HepG2 (cell line): ENCODE measurements at regions not wholly inside any gene's neighbourhood (a gene's known extent, or its start where the extent isn't known, plus 50 kb on each side); places are given as distances from the start of the nearest gene placed in this dataset.

Experiments
- ATAC-seq: fragments of 200-7000 bp; cut with Tn5 transposase; 3 replicates; pipeline ENCODE4 v1.9.1; 2020; ENCODE audit warnings: mild to moderate bottlenecking, moderate library complexity
- BruUV-seq: library from RNA; stranded (reverse); fragments of 400-500 nt; replicated peaks from 2 replicates; lab custom pipeline; 2021; lab: Mats Ljungman, UMichigan
- CTCF ChIA-PET: fragments of 300-600 bp; formaldehyde crosslinking; extraction: SDS; loops from one replicate; lab custom pipeline; 2021; ENCODE audit warnings: low total read pairs, inconsistent platforms, low intra/inter-chr PET ratio; lab: Yijun Ruan, JAX
- POLR2A ChIA-PET: fragments of 350-600 bp; sonication (Branson Sonifier 250); formaldehyde crosslinking; loops from one replicate; lab custom pipeline; 2020; ENCODE audit warnings: antibody characterized with exemption, inconsistent platforms; lab: Yijun Ruan, JAX
- DNase-seq: peaks from one replicate; pipeline ENCODE4 v3.0.0-alpha.2; 2015; ENCODE audit warnings: low spot score
- FAIRE-seq: peaks from 3 replicates; lab custom pipeline; 2011; peaks lifted over from hg19 to GRCh38; lab: Jason Lieb, UNC
- H2AFZ ChIP-seq: one replicate; pipeline ENCODE4 v1.6.1; 2011; ENCODE audit warnings: low read length, inconsistent platforms
- H3K27ac ChIP-seq: fragments of 300-600 bp; 3 replicates; pipeline ENCODE4 v1.8.0; 2011; ENCODE audit warnings: mixed run types, mild to moderate bottlenecking, mixed read lengths, low read length, inconsistent platforms; ENCODE audit not compliant: insufficient read depth; ENCODE audit errors: extremely low read length
- H3K27me3 ChIP-seq, 2 experiments: fragments of 200-600 bp in 1 of 2; 2 replicates in 1 of 2; 3 replicates in 1 of 2; pipeline versions ENCODE4 v1.6.0 to v1.8.0; 2011; ENCODE audit warnings: low read length in 2 of 2, mild to moderate bottlenecking in 2 of 2, moderate library complexity in 2 of 2, inconsistent platforms in 1 of 2; ENCODE audit not compliant: insufficient read depth in 2 of 2, control insufficient read depth in 1 of 2
- H3K36me3 ChIP-seq, 2 experiments: fragments of 200-600 bp in 1 of 2; replicated peaks in 1 of 2; 2 replicates in 1 of 2; 3 replicates in 1 of 2; pipeline versions ENCODE4 v1.5.1 to v1.8.0; 2011; ENCODE audit warnings: low read length in 2 of 2, inconsistent platforms in 1 of 2; ENCODE audit not compliant: insufficient read depth in 2 of 2, control insufficient read depth in 1 of 2
- H3K4me1 ChIP-seq: 2 replicates; pipeline ENCODE4 v1.5.1; 2012; ENCODE audit warnings: low read length, inconsistent platforms; ENCODE audit not compliant: insufficient read depth
- H3K4me2 ChIP-seq: 2 replicates; pipeline ENCODE4 v1.6.0; 2011; ENCODE audit warnings: low read depth, low read length, inconsistent platforms
- H3K4me3 ChIP-seq, 3 experiments: fragments of 200-600 bp in 1 of 3; sonication (generic), shearing (Covaris generic) in 1 of 3; replicated peaks in 1 of 3; 2 replicates each; pipeline ENCODE4 v1.5.1; 2011 to 2016; ENCODE audit warnings: low read length in 3 of 3, inconsistent platforms in 2 of 3, low read depth in 2 of 3, mild to moderate bottlenecking in 2 of 3, control low read depth in 1 of 3, mixed read lengths in 1 of 3; ENCODE audit not compliant: insufficient read depth in 1 of 3
- H3K79me2 ChIP-seq: one replicate; pipeline ENCODE4 v1.6.1; 2011; ENCODE audit warnings: low read length, inconsistent platforms; ENCODE audit not compliant: insufficient read depth
- H3K9ac ChIP-seq: 2 replicates; pipeline ENCODE4 v1.6.0; 2011; ENCODE audit warnings: mild to moderate bottlenecking, low read depth, low read length, inconsistent platforms; ENCODE audit not compliant: insufficient read depth
- H3K9me3 ChIP-seq: 2 replicates; pipeline ENCODE4 v1.5.1; 2012; ENCODE audit warnings: mild to moderate bottlenecking, low read length
- H4K20me1 ChIP-seq: 2 replicates; pipeline ENCODE4 v1.6.0; 2011; ENCODE audit warnings: inconsistent platforms, mild to moderate bottlenecking, low read length, moderate library complexity; ENCODE audit not compliant: insufficient read depth
- ETV5 ChIP-seq: IDR thresholded peaks from 2 replicates; pipeline ENCODE4 v1.6.1; 2018; ENCODE audit warnings: missing biosample characterization, missing genetic modification reagents, inconsistent platforms, borderline replicate concordance
- ISL2 ChIP-seq: sonication (generic); formaldehyde crosslinking; IDR thresholded peaks from 2 replicates; pipeline ENCODE4 v1.5.0; 2020; ENCODE audit warnings: missing genetic modification reagents
- PTBP1 ChIP-seq: fragments of 200-400 bp; formaldehyde crosslinking; IDR thresholded peaks from 2 replicates; pipeline ENCODE4 v1.6.1; 2018; ENCODE audit warnings: low read length, low read depth; ENCODE audit not compliant: poor library complexity, severe bottlenecking
- ZEB1 ChIP-seq: IDR thresholded peaks from 2 replicates; pipeline ENCODE4 v1.6.1; 2012; ENCODE audit warnings: mild to moderate bottlenecking, low read depth, inconsistent platforms; ENCODE audit not compliant: insufficient replicate concordance
- ZHX2 ChIP-seq, 2 experiments: sonication (generic) in 1 of 2; formaldehyde crosslinking in 1 of 2; IDR thresholded peaks; 2 replicates each; pipeline versions ENCODE4 v1.6.1 to v1.9.0; 2014 to 2022; ENCODE audit warnings: antibody characterized with exemption in 1 of 2, borderline replicate concordance in 1 of 2, inconsistent platforms in 1 of 2, low read depth in 1 of 2, missing genetic modification reagents in 1 of 2
- WGBS: methylation state at CpG from one replicate; pipeline ENCODE4 v1.1.6; 2017; ENCODE audit warnings: low lambda C conversion rate; 5-methylcytosine and 5-hydroxymethylcytosine counted together
- in situ Hi-C: cut with HindIII; loops from 2 replicates; pipeline ENCODE4 v1.10.0; 2017; ENCODE audit warnings: low pct_unique_long_range_greater_than_20kb; ENCODE audit not compliant: extremely low pct_ligation_motif_present
- intact Hi-C: fragments of 100-400 bp; cut with micrococcal nuclease; formaldehyde crosslinking; loops from one replicate; pipeline ENCODE4 v1.10.0; 2022; ENCODE audit not compliant: unreplicated experiment
- TF ChIP-seq, protein P1 (sequence below): sonication (generic); formaldehyde crosslinking; IDR thresholded peaks from 2 replicates; pipeline ENCODE4 v1.4.0; 2020; ENCODE audit warnings: missing genetic modification reagents, mild to moderate bottlenecking, borderline replicate concordance
- TF ChIP-seq, protein P2 (sequence below): sonication (generic); formaldehyde crosslinking; IDR thresholded peaks from 2 replicates; pipeline ENCODE4 v1.4.0; 2020; ENCODE audit warnings: missing genetic modification reagents, borderline replicate concordance

DNA sequence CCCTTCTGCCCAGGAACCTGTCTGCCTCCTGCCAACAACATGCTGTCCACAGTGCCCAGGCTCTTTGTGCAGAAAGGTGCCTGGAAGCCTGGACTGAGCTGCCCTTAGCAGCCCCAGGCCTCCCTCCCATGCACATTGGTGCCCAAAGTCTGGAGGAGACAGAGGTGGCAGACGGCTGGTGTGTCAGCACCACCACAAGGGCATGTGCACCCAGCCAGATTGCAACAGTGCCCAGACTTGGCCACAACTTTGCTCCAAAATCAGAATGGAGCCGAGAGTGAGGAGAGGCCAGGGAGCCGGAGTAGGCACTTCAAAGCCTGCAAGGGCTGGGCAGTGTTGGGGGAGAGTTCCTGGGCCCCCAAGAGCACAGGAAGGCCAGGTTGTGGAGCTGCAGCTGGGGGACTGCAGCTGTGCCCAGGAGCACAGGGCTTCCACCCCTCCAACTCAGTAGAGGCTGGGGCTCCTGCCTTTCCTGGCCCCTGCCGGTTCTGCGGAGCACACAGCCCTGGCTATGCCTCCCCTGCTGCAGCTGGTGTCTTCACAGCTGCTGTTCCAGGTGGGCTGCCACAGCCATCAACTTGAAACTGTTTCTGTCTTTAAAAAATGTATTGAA lies 1255.8 kb downstream of the SLITRK5 start:
- in situ Hi-C loops: no loop called here
- intact Hi-C loops: no loop called here

More for the DNA sequence above, 1255.8 kb downstream of the SLITRK5 start:
- CTCF ChIA-PET: no interaction called here
- no peak overlapping the region for H2AFZ ChIP-seq
- no peak overlapping the region for H3K4me3 ChIP-seq
- ATAC-seq (no peak), FAIRE-seq (no peak), DNase-seq (no peak)
- H3K4me1 ChIP-seq: no peaks in the 10 kb centered on the region
- H3K9ac ChIP-seq: no peak overlapping the region
- no peaks in the 10 kb centered on the region for H3K79me2 ChIP-seq
- POLR2A ChIA-PET: no interaction called here
- no peaks in the 10 kb centered on the region for H4K20me1 ChIP-seq
- H3K9me3 ChIP-seq: no peaks in the 10 kb centered on the region
- TF ChIP-seq PTBP1 (no peak), ZHX2 (IDR thresholded peaks at IDR 0.05; ENCODE audit: low read depth) (no peak), ZHX2 (CRISPR knock-in tag; IDR thresholded peaks at IDR 0.05; ENCODE audit: borderline replicate concordance) (no peak), ZEB1 (no peak), ISL2 (CRISPR knock-in tag) (no peak), ETV5 (CRISPR knock-in tag) (no peak)
- TF ChIP-seq, protein P1, sequence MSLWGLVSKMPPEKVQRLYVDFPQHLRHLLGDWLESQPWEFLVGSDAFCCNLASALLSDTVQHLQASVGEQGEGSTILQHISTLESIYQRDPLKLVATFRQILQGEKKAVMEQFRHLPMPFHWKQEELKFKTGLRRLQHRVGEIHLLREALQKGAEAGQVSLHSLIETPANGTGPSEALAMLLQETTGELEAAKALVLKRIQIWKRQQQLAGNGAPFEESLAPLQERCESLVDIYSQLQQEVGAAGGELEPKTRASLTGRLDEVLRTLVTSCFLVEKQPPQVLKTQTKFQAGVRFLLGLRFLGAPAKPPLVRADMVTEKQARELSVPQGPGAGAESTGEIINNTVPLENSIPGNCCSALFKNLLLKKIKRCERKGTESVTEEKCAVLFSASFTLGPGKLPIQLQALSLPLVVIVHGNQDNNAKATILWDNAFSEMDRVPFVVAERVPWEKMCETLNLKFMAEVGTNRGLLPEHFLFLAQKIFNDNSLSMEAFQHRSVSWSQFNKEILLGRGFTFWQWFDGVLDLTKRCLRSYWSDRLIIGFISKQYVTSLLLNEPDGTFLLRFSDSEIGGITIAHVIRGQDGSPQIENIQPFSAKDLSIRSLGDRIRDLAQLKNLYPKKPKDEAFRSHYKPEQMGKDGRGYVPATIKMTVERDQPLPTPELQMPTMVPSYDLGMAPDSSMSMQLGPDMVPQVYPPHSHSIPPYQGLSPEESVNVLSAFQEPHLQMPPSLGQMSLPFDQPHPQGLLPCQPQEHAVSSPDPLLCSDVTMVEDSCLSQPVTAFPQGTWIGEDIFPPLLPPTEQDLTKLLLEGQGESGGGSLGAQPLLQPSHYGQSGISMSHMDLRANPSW (CRISPR knock-in tag): no peak
- TF ChIP-seq, protein P2, sequence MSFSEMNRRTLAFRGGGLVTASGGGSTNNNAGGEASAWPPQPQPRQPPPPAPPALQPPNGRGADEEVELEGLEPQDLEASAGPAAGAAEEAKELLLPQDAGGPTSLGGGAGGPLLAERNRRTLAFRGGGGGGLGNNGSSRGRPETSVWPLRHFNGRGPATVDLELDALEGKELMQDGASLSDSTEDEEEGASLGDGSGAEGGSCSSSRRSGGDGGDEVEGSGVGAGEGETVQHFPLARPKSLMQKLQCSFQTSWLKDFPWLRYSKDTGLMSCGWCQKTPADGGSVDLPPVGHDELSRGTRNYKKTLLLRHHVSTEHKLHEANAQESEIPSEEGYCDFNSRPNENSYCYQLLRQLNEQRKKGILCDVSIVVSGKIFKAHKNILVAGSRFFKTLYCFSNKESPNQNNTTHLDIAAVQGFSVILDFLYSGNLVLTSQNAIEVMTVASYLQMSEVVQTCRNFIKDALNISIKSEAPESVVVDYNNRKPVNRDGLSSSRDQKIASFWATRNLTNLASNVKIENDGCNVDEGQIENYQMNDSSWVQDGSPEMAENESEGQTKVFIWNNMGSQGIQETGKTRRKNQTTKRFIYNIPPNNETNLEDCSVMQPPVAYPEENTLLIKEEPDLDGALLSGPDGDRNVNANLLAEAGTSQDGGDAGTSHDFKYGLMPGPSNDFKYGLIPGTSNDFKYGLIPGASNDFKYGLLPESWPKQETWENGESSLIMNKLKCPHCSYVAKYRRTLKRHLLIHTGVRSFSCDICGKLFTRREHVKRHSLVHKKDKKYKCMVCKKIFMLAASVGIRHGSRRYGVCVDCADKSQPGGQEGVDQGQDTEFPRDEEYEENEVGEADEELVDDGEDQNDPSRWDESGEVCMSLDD (CRISPR knock-in tag): no peak
- TF ChIP-seq, all 625 proteins: peak for 0
- no peaks in the 10 kb centered on the region for H3K36me3 ChIP-seq
- BruUV-seq: no TSS peak
- no peaks in the 10 kb centered on the region for H3K27me3 ChIP-seq
- no peak overlapping the region for H3K27ac ChIP-seq
- H3K4me2 ChIP-seq: no peak overlapping the region
- 50% methylated on average over 2 of the region's 5 CpGs for WGBS
